ENCODE measurements at regions not wholly inside any gene's neighbourhood (a gene's known extent, or its start where the extent isn't known, plus 50 kb on each side); places are given as distances from the start of the nearest gene placed in this dataset.

DNA sequence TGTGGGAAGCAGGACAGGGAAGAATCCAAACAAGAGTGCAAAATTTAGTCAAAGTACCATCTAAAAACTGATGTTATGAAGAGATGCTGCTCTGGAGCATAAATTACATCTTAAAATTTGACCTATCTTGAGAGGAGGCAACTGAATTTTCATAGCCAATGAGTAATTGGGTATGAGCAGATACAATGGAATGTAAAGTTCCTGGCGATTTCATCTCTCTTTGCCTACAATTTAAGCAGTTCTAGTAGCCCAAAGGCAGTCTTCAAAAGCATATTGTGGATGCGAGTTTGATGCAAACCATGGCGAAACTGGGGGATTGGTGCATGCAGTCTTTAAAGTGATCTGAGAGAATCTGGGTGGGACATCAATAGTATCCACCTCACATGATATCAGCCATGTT lies 1265.9 kb downstream of the BRINP3 start:
- no peak for TF ChIP-seq POLR2A (IDR thresholded peaks at IDR 0.05; ENCODE audit: low read depth, low read length)
- TF ChIP-seq TAF1 (IDR thresholded peaks at IDR 0.05; ENCODE audit: borderline replicate concordance, low read depth, low read length): no peak

Data from GM12892 (cell line).